Mucosa of descending colon (tissue), 3 donors: ENCODE measurements at regions not wholly inside any gene's neighbourhood (a gene's known extent, or its start where the extent isn't known, plus 50 kb on each side); places are given as distances from the start of the nearest gene placed in this dataset.

Source experiments
- ATAC-seq: fragments of 200-7000 bp; cut with Tn5 transposase; one replicate; pipeline ENCODE4 v1.9.1; 2020; ENCODE audit warnings: mild to moderate bottlenecking, moderate library complexity
- DNase-seq, 3 donors: peaks; one replicate each; pipeline ENCODE4 v3.0.0-alpha.2; 2020
- H3K36me3 ChIP-seq: fragments of 200-600 bp; one replicate; pipeline ENCODE4 v1.8.0; 2021; ENCODE audit warnings: low read depth, mild to moderate bottlenecking
- H3K4me1 ChIP-seq: fragments of 200-600 bp; one replicate; pipeline ENCODE4 v1.8.0; 2021; ENCODE audit warnings: low read depth, mild to moderate bottlenecking
- H3K4me3 ChIP-seq: fragments of 200-600 bp; one replicate; pipeline ENCODE4 v1.8.0; 2021; ENCODE audit warnings: mild to moderate bottlenecking
- H3K9me3 ChIP-seq: fragments of 200-600 bp; one replicate; pipeline ENCODE4 v1.8.0; 2021; ENCODE audit warnings: mild to moderate bottlenecking
- CTCF ChIP-seq: fragments of 200-600 bp; IDR thresholded peaks from one replicate; pipeline ENCODE4 v1.8.0; 2022; ENCODE audit warnings: antibody characterized with exemption, mild to moderate bottlenecking
- intact Hi-C, 2 donors: fragments of 100-400 bp; cut with DNase I in 1 of 2; cut with micrococcal nuclease in 1 of 2; formaldehyde crosslinking; loops; one replicate each; pipeline versions ENCODE4 v1.11.0 to v1.11.1; 2022; cut with DNase I, micrococcal nuclease
- donor health status: DM: no; HTN: no; CAD: no; lungs with moderate emphysema.
- donor health status: DM: no; HTN: no; CAD: no.
- donor health status: DM: no; HTN: yes; CAD: no.

- intact Hi-C loops, result no loop called here
- ATAC-seq (no peak), DNase-seq (no peak)
- Histone ChIP-seq H3K4me3 (no peak overlapping the region), H3K4me1 (no peaks in the 10 kb centered on the region), H3K9me3 (no peaks in the 10 kb centered on the region), H3K36me3 (no peaks in the 10 kb centered on the region)
- no peak for TF ChIP-seq CTCF
Observed at GRCh38 chr3:70774641-70775040, 462.2 kb upstream of the MDFIC2 start.

GRCh38 chr3:70771426-70772147 lies 459.1 kb upstream of the MDFIC2 start:
- Histone ChIP-seq H3K9me3 (no peaks in the 10 kb centered on the region), H3K4me1 (no peaks in the 10 kb centered on the region), H3K4me3 (no peak overlapping the region), H3K36me3 (no peaks in the 10 kb centered on the region)
- DNase-seq (no peak), ATAC-seq (no peak)
- intact Hi-C loops, result no loop called here
- no peak for TF ChIP-seq CTCF

- TF ChIP-seq CTCF, result no peak
- H3K36me3 ChIP-seq, result no peaks in the 10 kb centered on the region
- H3K4me3 ChIP-seq, result no peak overlapping the region
- no peaks in the 10 kb centered on the region for H3K9me3 ChIP-seq
- ATAC-seq (no peak), DNase-seq (no peak)
- no peaks in the 10 kb centered on the region for H3K4me1 ChIP-seq
- intact Hi-C loops, result no loop called here
Observed at GRCh38 chr3:70770650-70771049, 458.2 kb upstream of the MDFIC2 start.

GRCh38 chr3:70766301-70766700 lies 453.9 kb upstream of the MDFIC2 start:
- intact Hi-C loops, result no loop called here
- Histone ChIP-seq H3K9me3 (no peaks in the 10 kb centered on the region), H3K4me1 (no peaks in the 10 kb centered on the region), H3K4me3 (no peak overlapping the region), H3K36me3 (no peaks in the 10 kb centered on the region)
- no peak for TF ChIP-seq CTCF
- ATAC-seq, result no peak
- no peak for DNase-seq

- ATAC-seq, result no peak
- intact Hi-C loops, result no loop called here
- no peak for TF ChIP-seq CTCF
- Histone ChIP-seq H3K4me3 (no peak overlapping the region), H3K36me3 (no peaks in the 10 kb centered on the region), H3K4me1 (no peaks in the 10 kb centered on the region), H3K9me3 (no peaks in the 10 kb centered on the region)
- DNase-seq, result no peak
Observed at GRCh38 chr3:70763894-70764293, 451.5 kb upstream of the MDFIC2 start.

- Histone ChIP-seq H3K4me1 (no peaks in the 10 kb centered on the region), H3K36me3 (no peaks in the 10 kb centered on the region), H3K4me3 (no peak overlapping the region), H3K9me3 (no peaks in the 10 kb centered on the region)
- no peak for ATAC-seq
- DNase-seq, result no peak
- intact Hi-C loops, result no loop called here
- TF ChIP-seq CTCF, result no peak
Observed at GRCh38 chr3:70757658-70758057, 445.2 kb upstream of the MDFIC2 start.
